Gastrocnemius medialis (tissue), 4 donors: ENCODE measurements at regions not wholly inside any gene's neighbourhood (a gene's known extent, or its start where the extent isn't known, plus 50 kb on each side); places are given as distances from the start of the nearest gene placed in this dataset.

ENCODE experiments used
- CTCF ChIP-seq, 5 experiments: fragments of 450-650 bp in 3 of 5; fragments of 200-600 bp in 2 of 5; sonication (generic) in 2 of 5; IDR thresholded peaks in 4 of 5; conservative IDR thresholded peaks in 1 of 5; 1 replicate in 4 of 5; 2 replicates in 1 of 5; pipeline ENCODE4 v1.5.1; 2016 to 2019; ENCODE audit warnings: antibody characterized with exemption in 5 of 5, mild to moderate bottlenecking in 3 of 5, moderate library complexity in 3 of 5
- POLR2A ChIP-seq, 2 donors: fragments of 450-650 bp; IDR thresholded peaks; one replicate each; pipeline ENCODE4 v1.6.1; 2017; ENCODE audit warnings: antibody characterized with exemption in 2 of 2, mild to moderate bottlenecking in 2 of 2, moderate library complexity in 2 of 2

- TF ChIP-seq CTCF (IDR thresholded peaks at IDR 0.05 in 4 of 5, conservative IDR thresholded peaks at IDR 0.05 in 1 of 5) (no peak), POLR2A (IDR thresholded peaks at IDR 0.05) (no peak)
These were observed 320.2 kb upstream of the SULF2 start for GRCh38 chr20:48105526-48105925.
